Islet of Langerhans (tissue), 1 donor: ENCODE measurements at regions not wholly inside any gene's neighbourhood (a gene's known extent, or its start where the extent isn't known, plus 50 kb on each side); places are given as distances from the start of the nearest gene placed in this dataset.
"Not testable (repeated sequence)": the region's sequence is repeated elsewhere in the genome, so short reads cannot be mapped to it uniquely, and the experiment has no call there.

Experiments
- FAIRE-seq: peaks from one replicate; lab custom pipeline; 2011; peaks lifted over from hg19 to GRCh38; lab: Jason Lieb, UNC

DNA sequence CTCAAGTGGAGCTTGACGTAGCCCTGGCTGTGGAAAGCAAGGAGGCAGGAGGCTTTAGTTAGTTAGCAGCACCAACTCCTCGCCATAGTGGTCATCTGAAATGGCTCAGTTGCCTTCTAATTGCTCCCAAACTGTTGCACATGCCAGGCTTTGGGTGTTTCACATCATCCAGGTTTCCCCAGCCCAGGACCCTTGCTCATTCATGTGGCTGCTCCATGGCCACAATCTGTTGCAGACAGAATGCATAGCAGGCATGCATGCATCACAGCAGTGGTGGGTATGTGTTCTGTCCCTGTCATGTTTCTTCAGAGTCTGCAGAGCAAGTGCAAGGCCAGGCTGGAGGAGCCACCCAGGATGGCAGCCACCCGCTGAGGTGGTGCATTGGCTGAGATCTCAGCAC lies 407.6 kb downstream of the TSHZ3 start:
- FAIRE-seq: no peak

DNA sequence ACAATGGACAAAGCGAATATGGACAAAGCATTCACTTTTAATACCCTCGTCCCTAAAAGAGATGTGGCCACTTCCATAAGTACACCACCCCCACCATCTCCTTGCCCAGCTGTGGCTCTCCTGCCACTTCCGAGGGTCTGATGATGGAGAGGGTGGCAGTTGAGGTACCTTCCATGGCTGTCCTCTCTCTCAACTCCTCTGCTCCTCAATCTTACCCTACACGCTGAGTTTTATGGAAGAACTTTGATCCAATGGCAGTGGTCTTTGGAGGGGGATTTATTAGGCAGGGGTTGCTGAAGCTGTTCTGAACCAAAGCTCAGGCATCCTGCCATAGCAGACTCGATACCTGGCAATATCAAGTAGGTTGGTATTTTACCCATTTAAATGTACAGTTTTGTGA lies 413.0 kb downstream of the TSHZ3 start:
- no peak for FAIRE-seq

DNA sequence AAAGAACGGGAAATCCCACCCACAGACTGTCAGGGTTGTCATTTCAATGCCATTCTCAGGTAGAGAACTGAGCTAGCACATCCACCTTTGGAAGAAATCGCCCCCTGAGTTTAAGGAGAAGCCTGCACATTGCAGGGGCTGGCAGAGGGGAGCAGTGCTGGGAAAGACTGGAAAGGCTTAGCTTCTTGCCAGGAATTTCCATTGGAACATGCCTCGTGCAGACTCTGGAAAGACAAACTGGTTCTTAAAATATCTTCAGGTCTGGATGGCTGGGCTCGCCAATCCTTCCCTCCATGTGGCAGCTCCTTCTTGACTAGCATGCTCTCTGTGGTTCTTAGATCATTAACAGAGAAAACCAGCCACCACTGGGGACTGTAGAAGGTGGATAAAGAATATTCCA lies 414.1 kb downstream of the TSHZ3 start:
- no peak for FAIRE-seq

DNA sequence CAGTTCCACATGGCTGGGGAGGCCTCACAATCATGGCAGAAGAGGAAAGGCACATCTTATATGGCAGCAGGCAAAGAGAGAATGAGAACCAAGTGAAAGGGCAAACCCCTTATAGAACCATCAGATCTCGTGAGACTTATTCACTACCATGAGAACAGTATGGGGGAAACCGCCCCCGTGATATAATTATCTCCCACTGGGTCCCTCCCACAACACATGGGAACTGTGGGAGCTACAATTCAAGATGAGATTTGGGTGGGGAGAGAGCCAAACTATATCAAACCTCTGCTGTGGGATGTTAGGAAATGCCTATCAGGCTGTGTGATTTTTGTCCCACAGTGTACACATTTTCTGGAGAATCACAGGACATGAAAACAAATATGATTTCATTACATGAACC lies 415.8 kb downstream of the TSHZ3 start:
- FAIRE-seq: not testable (repeated sequence)

DNA sequence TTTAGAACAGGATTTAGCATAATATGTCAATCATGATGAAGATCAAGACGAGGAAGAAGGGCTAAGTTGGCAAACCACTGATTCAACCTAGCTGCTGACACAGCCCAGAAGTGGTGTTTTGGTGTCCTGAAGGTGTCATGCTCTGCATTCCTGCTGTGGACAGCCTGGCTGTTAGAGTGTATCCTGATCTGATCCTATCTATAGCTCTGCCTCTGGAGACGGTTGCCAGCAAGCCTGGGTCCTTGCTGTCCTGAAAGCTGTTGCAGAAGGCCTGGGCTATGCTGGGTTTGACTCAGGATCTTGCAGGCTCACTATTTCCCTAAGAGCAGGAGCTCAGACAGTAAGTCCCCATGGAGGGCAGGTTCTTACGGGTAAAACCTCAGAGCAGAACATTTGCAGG lies 416.4 kb downstream of the TSHZ3 start:
- no peak for FAIRE-seq

- no peak for FAIRE-seq
Observed at GRCh38 chr19:30930941-30931706, 418.1 kb downstream of the TSHZ3 start.

GRCh38 chr19:30927705-30928104 lies 421.5 kb downstream of the TSHZ3 start:
- no peak for FAIRE-seq

GRCh38 chr19:30924670-30925069 lies 424.6 kb downstream of the TSHZ3 start:
- FAIRE-seq: no peak

- no peak for FAIRE-seq
Observed at GRCh38 chr19:30924069-30924636, 425.1 kb downstream of the TSHZ3 start.

GRCh38 chr19:30923621-30924020 lies 425.6 kb downstream of the TSHZ3 start:
- no peak for FAIRE-seq

- no peak for FAIRE-seq
Observed at GRCh38 chr19:30923096-30923495, 426.1 kb downstream of the TSHZ3 start.

- FAIRE-seq: no peak
Observed at GRCh38 chr19:30920222-30920621, 429.0 kb downstream of the TSHZ3 start.

GRCh38 chr19:30919737-30920136 lies 429.5 kb downstream of the TSHZ3 start:
- FAIRE-seq: no peak

- FAIRE-seq: no peak
Observed at GRCh38 chr19:30916238-30916637, 433.0 kb downstream of the TSHZ3 start.

DNA sequence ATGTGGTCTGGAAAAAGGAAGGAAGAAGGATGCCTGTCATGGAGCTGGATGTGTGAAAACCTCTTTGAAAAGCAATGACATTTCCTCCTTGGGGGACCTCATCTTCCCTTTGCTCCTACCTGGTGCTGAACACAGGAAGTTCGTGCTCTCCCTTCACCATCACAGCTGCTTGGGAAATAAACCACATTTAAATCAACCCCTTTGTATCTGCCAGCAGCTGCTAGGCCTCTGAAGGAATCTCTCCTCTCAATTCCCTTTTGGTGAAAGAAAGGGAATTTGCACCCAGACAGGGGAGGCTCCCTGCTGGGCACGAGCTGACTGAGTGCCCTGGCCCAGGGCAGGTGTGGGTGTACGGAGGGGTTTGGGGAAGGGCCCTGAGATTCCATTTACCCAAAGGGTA lies 437.7 kb downstream of the TSHZ3 start:
- no peak for FAIRE-seq

DNA sequence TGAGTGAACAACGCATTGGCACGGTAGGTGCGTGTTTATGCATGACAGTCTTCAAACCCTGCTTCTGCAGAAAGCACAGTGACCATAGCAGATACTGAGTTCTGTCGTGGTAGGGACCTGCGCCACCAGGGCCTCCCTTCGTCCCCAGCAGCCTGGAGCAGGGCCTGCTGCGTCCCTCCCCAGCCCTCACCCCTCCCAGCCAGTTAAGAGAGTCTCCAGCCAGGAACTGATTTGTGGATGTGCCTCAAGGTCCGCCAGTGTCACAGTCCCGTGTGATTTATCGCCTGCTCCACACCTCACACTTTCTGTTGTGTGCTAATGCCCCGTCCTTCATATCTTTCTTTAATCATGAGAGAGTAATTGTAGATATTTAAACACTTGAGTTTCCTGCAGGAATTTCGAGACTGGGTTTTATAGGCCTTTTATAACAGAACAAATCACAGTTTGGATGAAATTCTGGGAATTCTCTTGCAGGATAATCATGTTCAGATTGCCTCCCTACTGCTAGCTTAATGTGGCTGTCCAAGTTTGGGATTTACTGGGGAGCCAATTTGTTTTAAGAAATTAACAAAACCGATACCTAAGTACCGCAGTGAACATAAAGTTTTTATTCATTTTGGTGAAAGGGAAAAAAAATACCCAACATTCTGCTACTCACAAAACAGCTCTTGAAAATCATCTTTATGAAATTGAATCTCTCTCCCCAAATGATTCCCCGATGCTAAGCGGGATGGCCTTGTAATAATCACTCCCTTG lies 438.6 kb downstream of the TSHZ3 start:
- no peak for FAIRE-seq

- FAIRE-seq: no peak
Observed at GRCh38 chr19:30909216-30909615, 440.0 kb downstream of the TSHZ3 start.

- FAIRE-seq: no peak
Observed at GRCh38 chr19:30908262-30908771, 440.9 kb downstream of the TSHZ3 start.

DNA sequence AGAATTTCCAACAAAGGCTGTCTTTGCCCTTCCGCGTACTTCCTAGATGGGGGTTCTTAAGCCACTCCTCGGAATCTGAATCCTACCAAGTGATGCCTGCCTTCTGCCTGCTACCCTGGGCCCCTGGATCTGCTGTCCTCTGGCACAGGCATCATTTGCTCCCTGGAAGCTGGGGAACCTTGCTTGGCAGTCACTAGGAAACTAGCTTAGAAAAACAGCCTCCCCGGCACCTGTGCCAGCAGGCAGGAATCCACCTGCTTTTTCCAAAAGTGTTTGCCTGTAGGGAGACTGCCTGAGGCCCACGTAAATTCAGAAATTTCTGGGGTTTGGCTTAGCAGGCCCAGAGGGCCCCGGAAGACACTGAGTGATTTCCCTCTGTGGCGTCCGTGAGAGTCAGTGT lies 442.4 kb downstream of the TSHZ3 start:
- FAIRE-seq: no peak

GRCh38 chr19:30900051-30900450 lies 449.2 kb downstream of the TSHZ3 start:
- FAIRE-seq: no peak

GRCh38 chr19:30898353-30899103 lies 450.7 kb downstream of the TSHZ3 start:
- no peak for FAIRE-seq

DNA sequence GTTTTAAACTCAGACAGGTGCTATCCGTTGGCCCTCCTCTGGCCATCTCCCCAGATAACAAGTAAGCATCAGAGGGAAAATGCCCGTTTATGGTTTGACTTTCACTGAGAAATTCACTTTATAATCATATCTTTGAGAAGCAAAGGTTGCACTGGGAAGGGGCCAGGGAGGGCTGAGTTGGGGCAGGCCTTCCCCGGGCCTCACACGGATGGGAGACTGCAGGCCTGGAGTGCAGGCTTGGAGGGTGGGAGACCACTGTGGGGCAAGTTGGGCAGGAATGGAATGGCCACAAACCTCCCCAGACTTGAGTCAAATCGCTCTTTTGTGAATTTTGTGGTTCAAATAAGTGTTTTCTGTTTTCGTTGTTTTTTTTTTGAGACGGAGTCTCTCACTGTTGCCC lies 451.7 kb downstream of the TSHZ3 start:
- no peak for FAIRE-seq

DNA sequence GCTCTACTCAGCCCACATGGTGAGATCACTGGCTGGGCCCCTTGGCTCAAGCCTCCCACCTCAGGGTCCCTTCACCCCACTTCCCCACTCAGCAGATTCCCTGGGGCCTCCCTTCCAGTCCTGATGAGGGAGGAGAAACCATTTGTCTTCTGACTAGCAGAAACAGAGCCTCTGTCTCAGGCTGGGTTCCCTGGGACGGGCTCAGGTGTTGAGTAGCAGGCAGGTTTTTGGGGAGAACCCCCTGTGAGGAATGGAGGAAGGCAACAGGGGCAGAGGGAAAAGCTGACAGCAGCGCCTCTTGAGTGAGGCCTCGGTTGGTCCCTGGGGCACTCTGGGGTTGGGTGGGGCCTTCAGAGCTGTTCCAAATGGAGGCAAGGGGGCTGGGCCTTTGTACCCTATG lies 452.2 kb downstream of the TSHZ3 start:
- no peak for FAIRE-seq
